Hepatocyte (in vitro differentiated cells): ENCODE measurements at regions not wholly inside any gene's neighbourhood (a gene's known extent, or its start where the extent isn't known, plus 50 kb on each side); places are given as distances from the start of the nearest gene placed in this dataset.

Experiments
- CTCF ChIP-seq: fragments of 200-600 bp; sonication (generic); IDR thresholded peaks from 2 replicates; pipeline ENCODE4 v1.5.1; 2016; ENCODE audit warnings: antibody characterized with exemption, mild to moderate bottlenecking; ENCODE audit not compliant: poor library complexity
- EZH2 ChIP-seq: fragments of 200-600 bp; sonication (generic); IDR thresholded peaks from 2 replicates; pipeline ENCODE4 v1.6.1; 2016; ENCODE audit warnings: antibody characterized with exemption, mild to moderate bottlenecking, borderline replicate concordance

- TF ChIP-seq CTCF: no peak
- no peak for TF ChIP-seq EZH2
These were observed 72.1 kb upstream of the ROPN1 start for GRCh38 chr3:124064050-124064449.
